ENCODE measurements at regions not wholly inside any gene's neighbourhood (a gene's known extent, or its start where the extent isn't known, plus 50 kb on each side); places are given as distances from the start of the nearest gene placed in this dataset.

- H3K9me3 Mint-ChIP-seq = no peaks in the 10 kb centered on the region
- no peak overlapping the region for H3K4me3 ChIP-seq (ENCODE audit: low read length)
- intact Hi-C loops (cut with DNase I, micrococcal nuclease) = no loop called here
- no peak overlapping the region for H3K27ac Mint-ChIP-seq
- no peaks in the 10 kb centered on the region for H3K27me3 Mint-ChIP-seq
- H3K4me3 Mint-ChIP-seq = no peak overlapping the region
- no peak for TF ChIP-seq CTCF (IDR thresholded peaks at IDR 0.05)
- no peaks in the 10 kb centered on the region for H3K36me3 ChIP-seq (ENCODE audit: insufficient read depth, low read length)
- H3K27me3 ChIP-seq (ENCODE audit: control insufficient read depth in 1 of 2, insufficient read depth in 2 of 2, low read length in 2 of 2) = no peaks in the 10 kb centered on the region
- H3K9me3 ChIP-seq (ENCODE audit: control insufficient read depth in 1 of 2, insufficient read depth in 1 of 2, low read length in 2 of 2) = peaks cover 0 to 4% of the 10 kb centered on the region in 2 experiments
- ChIA-PET CTCF (no interaction called here), POLR2A (no interaction called here)
- DNase-seq (no peak), ATAC-seq (ENCODE audit: poor library complexity) (no peak)
- no peak overlapping the region for H3K27ac ChIP-seq (ENCODE audit: low read depth in 1 of 2, low read length in 2 of 2)
- no peaks in the 10 kb centered on the region for H3K4me1 ChIP-seq (ENCODE audit: insufficient read depth, low read length)
- H3K36me3 Mint-ChIP-seq (ENCODE audit: low read depth) = no peaks in the 10 kb centered on the region
- H3K4me1 Mint-ChIP-seq (ENCODE audit: low read depth) = no peaks in the 10 kb centered on the region
Observed at GRCh38 chr4:13126976-13127910, 356.9 kb downstream of the RAB28 start.

- no peak overlapping the region for H3K27ac Mint-ChIP-seq
- no peak overlapping the region for H3K4me3 Mint-ChIP-seq
- no peak for TF ChIP-seq CTCF (IDR thresholded peaks at IDR 0.05)
- H3K27ac ChIP-seq (ENCODE audit: low read depth in 1 of 2, low read length in 2 of 2) = no peak overlapping the region
- H3K4me3 ChIP-seq (ENCODE audit: low read length) = no peak overlapping the region
- no peak for ATAC-seq (ENCODE audit: poor library complexity)
- intact Hi-C loops (cut with DNase I, micrococcal nuclease) = no loop called here
- ChIA-PET CTCF (no interaction called here), POLR2A (no interaction called here)
- peaks cover 5% of the 10 kb centered on the region for H3K9me3 Mint-ChIP-seq
- no peaks in the 10 kb centered on the region for H3K27me3 Mint-ChIP-seq
- H3K4me1 ChIP-seq (ENCODE audit: insufficient read depth, low read length) = no peaks in the 10 kb centered on the region
- no peaks in the 10 kb centered on the region for H3K4me1 Mint-ChIP-seq (ENCODE audit: low read depth)
- DNase-seq = no peak
- H3K36me3 ChIP-seq (ENCODE audit: insufficient read depth, low read length) = no peaks in the 10 kb centered on the region
- H3K36me3 Mint-ChIP-seq (ENCODE audit: low read depth) = no peaks in the 10 kb centered on the region
- H3K9me3 ChIP-seq (ENCODE audit: control insufficient read depth in 1 of 2, insufficient read depth in 1 of 2, low read length in 2 of 2) = no peaks in the 10 kb centered on the region
- H3K27me3 ChIP-seq (ENCODE audit: control insufficient read depth in 1 of 2, insufficient read depth in 2 of 2, low read length in 2 of 2) = no peaks in the 10 kb centered on the region
Observed at GRCh38 chr4:13118633-13119032, 365.5 kb downstream of the RAB28 start.

- intact Hi-C loops (cut with DNase I, micrococcal nuclease) = no loop called here
- Histone ChIP-seq H3K9me3 (ENCODE audit: control insufficient read depth in 1 of 2, insufficient read depth in 1 of 2, low read length in 2 of 2) (no peaks in the 10 kb centered on the region), H3K4me3 (ENCODE audit: low read length) (no peak overlapping the region), H3K27me3 (ENCODE audit: control insufficient read depth in 1 of 2, insufficient read depth in 2 of 2, low read length in 2 of 2) (no peaks in the 10 kb centered on the region), H3K4me1 (ENCODE audit: insufficient read depth, low read length) (no peaks in the 10 kb centered on the region), H3K27ac (ENCODE audit: low read depth in 1 of 2, low read length in 2 of 2) (no peak overlapping the region), H3K36me3 (ENCODE audit: insufficient read depth, low read length) (no peaks in the 10 kb centered on the region)
- ChIA-PET CTCF (no interaction called here), POLR2A (no interaction called here)
- DNase-seq (no peak), ATAC-seq (ENCODE audit: poor library complexity) (no peak)
- H3K36me3 Mint-ChIP-seq (ENCODE audit: low read depth) = no peaks in the 10 kb centered on the region
- no peak for TF ChIP-seq CTCF (IDR thresholded peaks at IDR 0.05)
- no peaks in the 10 kb centered on the region for H3K27me3 Mint-ChIP-seq
- H3K9me3 Mint-ChIP-seq = peaks cover 5% of the 10 kb centered on the region
- H3K27ac Mint-ChIP-seq = no peak overlapping the region
- no peak overlapping the region for H3K4me3 Mint-ChIP-seq
- H3K4me1 Mint-ChIP-seq (ENCODE audit: low read depth) = no peaks in the 10 kb centered on the region
Observed at GRCh38 chr4:13117185-13117584, 367.0 kb downstream of the RAB28 start.
